NCI-H2171 treated with DMSO at 0.1 percent for 48 hours (cell line): ENCODE measurements at regions not wholly inside any gene's neighbourhood (a gene's known extent, or its start where the extent isn't known, plus 50 kb on each side); places are given as distances from the start of the nearest gene placed in this dataset.

ENCODE experiments used
- DNase-seq: peaks from one replicate; lab custom pipeline; 2025; lab: John Stamatoyannopoulos, UW

DNA sequence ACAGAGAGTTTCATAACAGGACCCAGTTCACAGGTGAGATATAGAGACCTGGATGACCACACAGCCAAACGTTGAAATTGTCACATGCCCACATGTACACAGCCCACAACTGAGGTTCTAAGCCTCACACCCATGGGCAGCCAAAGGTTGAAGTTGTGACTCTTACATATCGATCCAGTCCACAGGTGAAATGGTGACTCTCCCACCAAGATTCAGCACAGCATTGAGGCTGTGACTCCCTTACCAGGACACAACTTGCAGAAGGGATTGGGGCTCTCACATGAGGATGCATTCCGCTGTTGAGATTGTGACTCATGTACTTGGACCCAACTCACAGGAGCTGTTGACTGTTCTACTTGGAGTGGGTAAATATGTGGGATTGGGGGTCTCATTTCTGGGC lies 1836.4 kb downstream of the TP53TG3F start:
- DNase-seq, result no peak

DNA sequence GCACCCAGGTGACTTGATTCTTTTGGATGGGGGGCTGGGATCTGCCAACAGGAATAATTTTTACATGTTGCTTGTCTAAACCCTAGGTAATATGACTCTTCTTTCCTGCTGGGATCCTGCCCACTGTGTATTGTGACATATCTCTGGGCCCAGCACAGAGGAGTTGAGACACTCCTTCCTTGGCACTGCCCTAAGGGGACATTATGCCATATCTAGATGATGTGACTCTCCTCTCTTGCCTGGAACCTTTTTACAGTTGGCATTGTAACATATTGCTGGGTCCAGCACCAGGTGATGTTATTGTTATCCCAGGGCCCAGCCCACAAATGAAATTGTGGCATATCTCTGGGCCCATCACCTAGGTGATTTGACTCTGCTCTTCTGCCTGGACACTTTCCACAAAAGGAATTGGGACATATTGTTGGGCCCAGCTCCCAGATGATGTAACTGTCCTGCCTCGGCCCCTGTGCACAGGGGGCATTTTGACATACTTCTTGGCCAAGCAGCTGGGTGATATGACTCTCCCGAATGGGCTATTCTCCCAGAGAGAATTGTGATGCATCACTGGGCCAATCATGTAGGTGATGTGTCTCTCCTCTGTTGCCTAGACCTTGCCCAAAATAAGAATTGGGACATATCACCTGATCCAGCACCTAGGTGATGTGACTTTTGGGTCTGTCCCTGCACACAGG lies 1837.7 kb downstream of the TP53TG3F start:
- no peak for DNase-seq

DNA sequence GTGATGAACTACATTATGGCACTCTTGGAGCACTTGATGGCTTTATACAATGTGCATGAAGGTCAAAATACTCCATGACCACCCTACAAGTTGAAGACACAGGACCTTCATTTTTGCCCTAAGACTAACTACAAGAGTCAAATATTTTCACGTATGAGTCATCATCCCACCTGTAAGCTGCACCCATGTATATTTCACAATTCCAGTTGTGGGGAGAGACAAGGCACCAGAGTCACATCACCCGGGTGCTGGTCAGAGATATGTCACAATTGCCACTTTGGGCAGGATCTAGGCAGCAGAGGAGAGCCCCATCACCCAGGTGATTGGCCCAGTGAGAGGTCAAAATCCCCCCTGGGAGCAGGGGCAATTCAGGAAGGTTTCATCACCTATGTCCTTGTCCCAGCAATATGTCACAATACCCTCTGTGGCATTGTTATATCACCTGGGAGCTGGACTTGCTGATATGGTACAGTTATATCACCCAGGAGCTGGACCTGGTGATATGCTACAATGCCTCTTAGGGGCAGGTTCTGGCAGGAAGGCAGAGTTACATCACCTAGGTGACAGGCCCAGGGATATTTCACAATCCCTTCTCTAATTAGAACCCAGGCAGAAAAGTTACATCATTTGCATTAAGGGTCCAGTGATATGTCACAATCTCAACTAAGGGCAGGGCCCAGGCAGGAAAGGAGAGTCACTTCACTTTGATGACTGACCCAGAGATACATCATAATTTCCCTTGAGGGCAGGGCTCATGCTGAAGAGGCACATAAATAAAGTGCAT lies 1839.2 kb downstream of the TP53TG3F start:
- no peak for DNase-seq

DNA sequence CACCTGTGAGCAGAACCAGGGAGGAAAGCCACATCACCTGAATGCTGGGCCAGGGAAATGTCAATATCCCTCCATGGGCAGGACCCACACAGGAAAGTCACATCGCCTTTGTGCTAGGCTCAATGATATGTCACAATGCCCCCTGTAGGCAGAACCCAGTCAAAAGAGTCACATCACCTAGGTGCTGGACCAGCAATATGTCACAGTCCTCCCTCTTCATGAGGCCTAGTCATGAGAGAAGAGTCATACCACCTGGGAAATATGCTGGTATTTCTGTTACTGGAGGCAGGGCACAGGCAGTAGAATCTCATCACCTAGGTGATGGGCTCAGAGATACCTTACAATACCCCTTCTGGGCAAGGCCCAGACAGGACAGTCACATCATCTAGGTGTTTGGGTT lies 1843.4 kb downstream of the TP53TG3F start:
- no peak for DNase-seq

DNA sequence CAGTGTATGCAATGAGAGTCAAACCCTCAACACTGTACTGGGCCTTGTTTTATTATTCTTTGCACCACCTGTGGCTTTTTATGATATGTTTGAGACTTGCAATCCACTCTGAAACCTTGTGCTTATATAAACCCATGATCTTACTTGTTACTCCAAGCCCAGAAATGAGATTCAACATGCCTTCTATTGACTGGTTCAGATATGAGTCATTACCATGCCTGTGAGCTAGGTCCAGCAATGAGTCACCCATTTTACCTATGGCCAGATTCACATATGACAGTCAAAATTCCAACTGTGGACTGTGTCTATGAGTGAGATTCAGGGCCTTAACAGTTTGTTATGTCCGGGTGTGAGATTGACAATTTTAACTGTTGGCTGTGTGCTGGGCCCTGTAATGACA lies 1846.1 kb downstream of the TP53TG3F start:
- DNase-seq, result no peak

DNA sequence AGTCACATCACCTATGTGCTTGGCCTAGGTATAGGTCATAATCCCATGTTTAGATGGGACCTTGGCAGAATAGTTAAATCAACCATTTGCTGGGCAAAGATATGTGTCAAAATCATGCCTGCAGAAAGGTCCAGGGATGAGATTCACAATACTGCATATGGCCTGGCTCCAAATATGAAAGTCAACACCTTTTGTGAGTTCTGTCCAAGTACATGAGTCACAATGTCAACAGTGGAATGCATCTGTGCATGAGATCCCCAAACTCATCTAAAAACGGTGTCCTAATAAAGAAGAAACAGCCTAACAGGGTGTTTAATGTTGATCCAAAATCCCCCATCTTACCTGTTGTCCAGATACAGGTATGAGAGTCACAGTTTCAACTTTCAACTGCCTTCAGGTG lies 1847.5 kb downstream of the TP53TG3F start:
- DNase-seq, result no peak

DNA sequence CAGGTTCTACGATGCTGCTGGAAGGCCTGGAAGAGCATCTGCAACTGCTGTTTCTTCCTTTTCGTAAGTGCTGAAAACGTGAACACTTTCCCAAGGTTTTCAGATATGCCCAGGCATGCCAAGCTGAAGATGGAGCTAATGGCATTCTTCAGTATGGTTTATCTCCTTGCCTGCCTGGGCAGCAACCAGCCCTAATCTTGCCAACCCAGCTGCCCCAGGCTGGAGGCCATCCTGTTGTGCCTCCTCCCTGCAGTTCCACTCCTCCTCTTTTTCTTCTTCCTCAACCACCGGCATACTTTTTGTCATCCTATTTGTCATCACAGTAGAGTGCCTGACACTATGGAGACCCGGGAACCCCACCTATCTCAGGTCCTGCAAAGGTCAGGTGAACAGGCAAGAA lies 1849.3 kb downstream of the TP53TG3F start:
- DNase-seq, result no peak

DNA sequence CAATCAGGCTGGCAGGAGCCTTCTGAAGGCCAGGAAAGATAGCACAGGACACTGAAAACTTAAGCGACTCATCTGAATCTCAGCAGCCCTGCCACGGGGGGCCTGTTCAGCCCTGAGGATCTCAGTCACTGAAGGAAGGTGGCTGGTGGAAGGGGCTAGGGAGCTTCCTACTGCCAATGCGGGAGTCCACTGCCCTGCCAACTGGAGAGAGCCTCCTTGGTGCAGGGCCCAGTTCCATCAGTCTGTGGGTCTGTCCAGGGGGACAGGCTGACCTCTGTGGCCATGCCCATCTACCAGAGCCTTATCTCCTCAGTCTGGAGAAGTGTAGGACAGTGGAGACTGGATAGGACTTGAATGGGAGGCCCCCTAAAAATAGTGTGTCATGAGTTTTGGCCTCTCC lies 1851.6 kb downstream of the TP53TG3F start:
- no peak for DNase-seq

DNA sequence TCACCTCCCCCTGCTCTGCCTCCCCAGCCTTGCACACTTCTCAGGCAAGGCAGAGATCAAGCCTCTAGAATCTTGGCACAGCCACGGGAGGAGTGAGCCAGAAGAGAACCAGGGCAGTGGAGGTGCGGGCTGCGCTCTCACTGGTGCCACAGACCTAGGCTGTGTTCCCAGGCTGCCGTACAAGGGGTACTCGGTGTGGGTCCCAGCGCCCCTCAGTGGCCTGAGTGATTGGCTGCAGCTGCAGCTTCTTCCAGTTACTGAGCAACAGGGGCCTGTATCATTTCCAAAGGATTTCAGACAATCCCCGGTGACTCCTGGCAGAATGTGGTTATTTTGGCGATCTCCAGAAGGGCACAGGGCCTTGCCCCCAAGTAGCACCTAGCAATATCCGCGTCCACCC lies 1852.1 kb downstream of the TP53TG3F start:
- DNase-seq, result no peak

DNA sequence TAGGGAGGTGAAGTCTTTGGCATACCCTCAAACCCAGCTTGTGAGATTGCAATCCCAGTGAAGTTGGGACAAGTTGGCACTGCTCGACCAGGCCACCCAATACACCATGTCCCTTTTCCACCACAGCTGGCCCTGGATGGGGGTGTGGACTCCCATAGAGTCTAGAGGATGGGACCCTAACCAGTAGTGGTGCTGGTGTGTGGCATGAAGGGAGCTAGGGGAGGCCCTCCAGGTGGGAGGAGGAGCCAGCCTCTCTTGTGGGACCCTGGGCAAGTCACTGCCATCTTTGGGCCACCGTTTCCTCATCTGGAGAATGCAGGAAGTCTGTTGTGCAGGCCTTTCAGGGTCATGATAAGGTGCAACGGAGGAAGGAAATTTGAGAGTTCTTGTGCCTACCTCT lies 1854.9 kb downstream of the TP53TG3F start:
- DNase-seq, result no peak

DNA sequence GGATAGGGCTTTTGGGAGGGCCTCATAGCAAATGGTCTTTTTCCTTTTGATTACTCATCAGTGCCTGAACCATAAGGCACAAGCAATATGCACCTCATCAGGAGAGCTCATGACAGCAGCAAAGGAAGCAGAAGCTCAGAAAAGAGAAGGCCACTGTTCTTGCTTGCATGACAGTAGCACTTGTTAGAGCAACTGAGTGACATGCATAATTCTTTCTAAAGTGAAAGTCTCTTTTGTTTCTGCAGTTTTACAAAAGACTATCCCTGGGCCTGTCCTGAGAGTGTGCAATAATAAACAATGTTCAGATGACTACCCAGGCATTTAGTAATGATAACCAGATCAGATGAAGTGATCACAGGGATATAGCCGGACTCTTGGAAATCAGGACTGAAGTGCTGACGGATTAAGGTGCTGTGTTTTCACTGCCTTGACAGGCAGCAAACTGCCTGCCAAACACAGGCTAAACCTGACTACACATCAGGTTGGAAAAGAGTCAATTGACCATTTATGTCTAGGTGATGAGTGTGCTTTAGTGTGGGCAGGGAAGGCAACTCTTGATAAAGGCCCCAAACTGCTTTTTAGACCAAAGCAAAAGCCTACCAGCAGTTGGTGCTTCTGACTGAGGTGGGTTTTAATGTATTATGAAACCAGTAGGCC lies 1860.3 kb downstream of the TP53TG3F start:
- DNase-seq, result no peak

DNA sequence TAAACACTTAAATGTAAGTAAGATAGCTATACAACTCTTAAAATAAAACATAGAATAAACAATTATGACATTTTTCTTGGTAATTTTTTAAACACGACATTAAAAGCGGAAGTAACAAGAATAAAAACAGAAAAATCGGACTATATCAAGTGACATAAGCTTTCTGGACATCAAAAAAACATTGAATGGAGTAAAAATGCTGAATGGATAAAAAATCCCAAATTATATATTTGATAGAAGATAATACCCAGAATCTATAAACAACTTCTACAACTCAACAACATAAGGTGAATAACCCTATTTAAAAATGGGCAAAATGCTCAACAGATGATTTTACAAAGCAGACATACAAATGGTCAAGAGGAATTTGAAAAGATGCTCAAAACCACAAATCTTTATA lies 1866.5 kb downstream of the TP53TG3F start:
- DNase-seq, result no peak

DNA sequence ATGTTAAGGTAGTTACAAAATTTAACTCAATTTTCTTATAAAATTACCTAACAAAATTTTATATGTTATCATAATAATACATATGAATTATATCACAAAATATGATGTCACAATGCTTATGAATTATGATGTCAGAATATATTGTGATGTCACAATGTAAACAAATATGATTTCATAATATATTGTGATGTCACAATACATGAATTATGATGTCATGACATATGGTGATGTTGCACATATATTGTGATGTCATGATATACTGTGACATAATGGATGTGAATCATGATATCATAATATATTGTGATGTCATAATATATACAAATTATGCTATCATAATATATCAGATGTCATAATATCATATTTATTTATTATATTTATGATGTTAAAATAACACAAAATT lies 1879.9 kb downstream of the TP53TG3F start:
- no peak for DNase-seq

DNA sequence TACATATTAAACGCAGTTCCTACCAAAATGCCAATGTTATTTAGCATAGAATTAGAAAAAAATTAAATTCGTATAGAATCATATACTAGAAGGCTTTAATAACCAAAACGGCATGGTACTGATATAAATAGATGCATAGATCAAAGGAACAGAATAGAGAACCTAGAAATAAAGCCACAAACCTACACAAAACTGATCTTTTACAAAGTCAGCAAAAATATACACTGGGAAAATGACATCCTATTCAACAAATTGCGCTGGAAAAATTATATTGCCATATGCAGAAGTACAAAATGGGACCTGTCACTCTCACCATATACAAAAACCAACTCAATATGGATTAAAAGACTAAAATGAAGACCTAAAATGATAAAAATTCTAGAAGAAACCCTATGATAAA lies 1882.6 kb downstream of the TP53TG3F start:
- DNase-seq, result no peak

DNA sequence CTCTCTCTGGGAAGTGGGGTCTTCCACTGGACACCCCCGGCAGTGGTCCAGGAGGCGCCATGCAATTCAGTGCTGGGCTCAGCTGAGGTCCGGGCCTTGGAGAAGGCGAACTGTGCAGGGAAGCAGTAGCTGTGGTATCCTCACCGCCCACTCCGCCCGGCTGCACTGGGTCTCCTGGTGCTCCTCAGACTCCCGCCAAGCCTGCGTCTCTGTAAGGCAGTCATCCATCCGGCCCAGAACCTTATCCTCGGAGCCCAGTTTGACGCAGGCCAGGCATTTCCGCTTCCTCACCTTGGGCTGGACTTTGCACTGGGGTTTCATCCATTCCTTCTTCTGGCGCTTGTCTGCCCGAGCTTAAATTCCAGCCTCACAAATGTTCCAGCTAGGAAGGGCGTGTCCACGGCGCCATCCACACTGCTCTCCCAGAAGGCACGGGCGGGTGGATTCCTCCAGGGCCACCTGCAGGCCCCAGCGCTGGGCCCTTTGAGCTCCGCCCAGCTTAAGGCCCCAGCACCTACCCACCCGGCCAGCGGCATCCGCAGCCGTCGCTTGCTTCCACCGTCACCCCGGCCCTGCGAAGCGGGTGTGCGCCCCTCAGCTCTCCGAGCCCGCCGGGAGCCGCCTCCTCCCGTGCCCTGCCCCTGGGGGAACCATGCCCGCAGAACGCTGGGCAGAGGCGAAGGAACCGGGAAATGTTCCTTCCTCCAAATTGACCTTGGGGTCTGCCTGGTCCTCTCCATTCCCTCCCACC lies 1884.8 kb downstream of the TP53TG3F start:
- DNase-seq, result no peak

DNA sequence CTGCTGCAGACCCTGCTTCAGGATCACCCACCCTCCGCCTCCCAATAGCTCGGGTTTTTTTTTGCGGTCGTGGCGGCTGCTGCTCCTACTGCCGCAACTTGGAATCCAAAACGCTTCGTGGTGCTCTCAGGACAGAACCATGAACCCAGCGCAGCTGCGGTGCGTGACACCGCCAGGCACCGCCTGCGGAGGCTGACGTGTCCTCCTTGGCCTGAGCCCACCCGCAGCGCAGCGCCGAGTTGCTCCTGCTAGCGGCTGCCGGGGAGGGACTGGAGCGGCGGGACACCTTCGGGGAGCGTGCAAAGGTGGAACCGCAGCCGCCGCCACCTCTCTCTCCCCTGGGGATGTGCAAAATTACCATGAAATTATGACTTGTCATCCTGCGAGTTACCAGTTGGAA lies 1893.0 kb downstream of the TP53TG3F start:
- DNase-seq, result no peak

DNA sequence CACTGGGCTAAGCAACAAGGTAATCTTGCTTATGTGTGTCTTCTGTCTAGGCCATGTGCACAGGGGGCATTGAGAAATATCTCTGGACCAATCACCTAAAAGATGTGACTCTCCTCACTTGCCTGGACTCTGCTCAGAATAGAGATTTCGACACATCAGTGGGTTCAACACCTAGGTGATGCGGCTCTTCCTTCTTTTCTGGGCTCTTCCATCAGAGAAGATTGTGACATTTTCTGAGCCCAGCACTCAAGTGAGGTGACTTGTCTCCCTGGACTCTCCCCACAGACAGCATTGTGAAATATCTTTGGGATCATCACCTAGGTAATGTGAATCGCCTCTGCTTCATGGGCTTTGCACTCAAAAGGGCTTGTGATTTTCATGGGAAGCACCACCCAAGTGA lies 1904.1 kb downstream of the TP53TG3F start:
- DNase-seq, result no peak

DNA sequence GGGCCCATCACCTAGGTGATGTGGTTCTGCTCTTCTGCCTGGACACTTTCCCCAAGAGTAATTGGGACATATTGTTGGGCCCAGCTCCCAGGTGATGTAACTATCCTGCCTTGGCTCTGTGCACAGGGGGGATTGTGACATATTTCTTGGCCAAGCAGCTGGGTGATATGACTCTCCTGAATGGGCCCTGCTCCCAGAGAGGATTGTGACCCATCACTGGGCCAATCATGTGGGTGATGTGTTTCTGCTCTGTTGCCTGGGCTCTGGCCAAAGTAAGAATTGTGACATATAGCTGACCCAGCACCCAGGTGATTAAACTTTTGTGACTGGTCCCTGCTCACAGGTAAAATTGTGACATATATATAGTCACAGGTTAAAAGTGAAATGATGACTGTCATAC lies 1904.9 kb downstream of the TP53TG3F start:
- DNase-seq, result no peak

DNA sequence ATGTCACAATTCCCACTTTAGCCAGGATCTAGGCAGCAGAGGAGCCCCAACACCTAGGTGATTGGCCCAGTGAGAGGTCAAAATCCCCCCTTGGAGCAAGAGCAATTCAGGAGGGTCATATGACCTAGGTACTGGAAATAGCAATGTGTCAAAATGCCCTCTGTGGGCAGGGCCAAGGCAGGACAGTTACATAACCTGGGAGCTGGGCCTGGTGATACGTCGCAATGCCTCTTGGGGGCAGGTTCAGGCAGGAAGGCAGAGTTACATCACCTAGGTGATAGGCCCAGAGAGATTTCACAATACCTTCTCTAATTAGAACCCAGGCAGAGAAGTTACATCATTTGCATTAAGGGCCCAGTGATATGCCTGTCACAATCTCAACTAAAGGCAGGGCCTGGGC lies 1906.3 kb downstream of the TP53TG3F start:
- DNase-seq, result no peak

DNA sequence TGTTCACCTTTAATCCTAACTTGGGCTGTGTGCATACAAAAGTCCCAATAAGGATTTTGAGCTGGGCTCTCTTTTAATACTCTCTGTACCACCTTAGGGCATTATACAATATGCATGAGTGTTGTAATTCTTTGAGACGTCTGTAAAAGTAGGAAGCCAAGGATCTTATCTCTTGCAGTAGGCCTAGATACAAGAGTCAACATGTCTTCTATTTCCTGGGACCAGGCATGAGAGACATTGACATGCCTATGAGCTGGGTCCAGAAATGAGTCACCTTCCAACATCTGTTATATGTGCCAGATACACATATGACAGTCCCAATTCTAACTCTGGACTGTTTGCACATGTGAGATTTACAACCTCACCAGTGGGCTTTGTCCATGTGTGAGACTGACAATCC lies 1911.2 kb downstream of the TP53TG3F start:
- no peak for DNase-seq

DNA sequence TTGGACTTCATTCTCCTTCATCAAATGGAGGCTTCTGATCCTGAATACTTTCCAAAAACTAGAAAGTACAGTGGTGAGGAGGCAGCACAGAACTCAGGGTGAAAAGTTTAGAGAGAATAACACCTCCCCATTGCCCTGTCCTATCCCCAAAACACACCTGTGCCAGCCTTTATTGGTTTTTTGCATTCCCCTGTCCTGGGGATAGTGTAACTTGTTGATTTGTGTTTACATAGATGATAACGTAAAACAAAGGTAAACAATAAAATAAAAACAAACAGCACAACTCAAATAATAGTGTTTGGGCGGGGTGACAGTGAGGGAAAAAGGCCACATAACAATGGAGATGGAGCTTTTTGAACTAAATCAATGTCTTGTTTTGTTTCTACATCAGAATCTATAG lies 1917.7 kb downstream of the TP53TG3F start:
- DNase-seq, result no peak

DNA sequence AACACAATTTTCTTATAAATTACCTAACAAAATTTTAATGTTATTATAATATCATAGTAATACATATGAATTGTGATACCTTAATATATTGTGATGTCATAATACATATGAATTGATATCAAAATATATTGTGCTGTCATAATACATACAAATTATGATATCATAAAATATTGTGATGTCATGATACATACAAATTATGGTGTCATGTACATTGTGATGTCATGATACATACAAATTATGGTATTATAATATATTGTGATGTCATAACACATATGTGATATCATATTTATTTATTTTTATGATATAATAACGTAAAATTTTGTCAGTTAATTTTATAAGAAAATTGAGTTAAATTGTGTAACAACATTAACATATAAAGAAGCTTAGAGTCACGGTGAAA lies 1927.2 kb downstream of the TP53TG3F start:
- no peak for DNase-seq

DNA sequence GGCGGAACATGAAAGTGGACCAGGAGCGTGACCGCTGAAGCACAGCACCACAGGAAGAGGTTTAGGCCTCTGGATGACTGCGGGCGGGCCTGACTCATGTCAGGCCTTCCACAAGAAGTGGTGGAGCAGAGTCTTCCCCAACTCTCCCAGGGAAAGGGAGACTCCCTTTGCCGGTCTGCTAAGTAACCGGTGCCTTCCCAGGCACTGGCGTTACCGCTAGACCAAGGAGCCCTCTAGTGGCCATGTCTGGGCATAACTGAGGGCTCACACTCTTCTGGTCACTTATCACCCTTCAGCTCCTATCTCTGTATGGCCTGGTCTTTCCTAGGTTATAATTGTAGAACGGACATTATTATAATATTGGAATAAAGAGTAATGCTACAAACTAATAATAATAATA lies 1931.9 kb downstream of the TP53TG3F start:
- peak; percentile 42 for DNase-seq
